A549 (cell line): ENCODE measurements at regions not wholly inside any gene's neighbourhood (a gene's known extent, or its start where the extent isn't known, plus 50 kb on each side); places are given as distances from the start of the nearest gene placed in this dataset.

Source experiments
- CHD4 ChIP-seq: fragments of 200-600 bp; sonication (generic); IDR thresholded peaks from 2 replicates; pipeline ENCODE4 v1.6.1; 2016; ENCODE audit warnings: antibody characterized with exemption, mild to moderate bottlenecking, borderline replicate concordance
- CTCF ChIP-seq: fragments of >200 bp; sonication (Bioruptor Twin); formaldehyde crosslinking; IDR thresholded peaks from 3 replicates; pipeline ENCODE4 v1.5.1; 2016
- HMGXB4 ChIP-seq: fragments of 250-450 bp; sonication (Bioruptor Pico); IDR thresholded peaks from 2 replicates; pipeline ENCODE4 v1.5.0; 2021; ENCODE audit warnings: mild to moderate bottlenecking, moderate library complexity, borderline replicate concordance
- MAZ ChIP-seq: fragments of 150-350 bp; IDR thresholded peaks from 2 replicates; pipeline ENCODE4 v1.6.1; 2014; ENCODE audit warnings: antibody characterized with exemption, low read depth, low read length, borderline replicate concordance
- MYC ChIP-seq: IDR thresholded peaks from 2 replicates; pipeline ENCODE4 v1.6.1; 2012; ENCODE audit warnings: mild to moderate bottlenecking, inconsistent platforms, low read length, improper control_type of control experiment, borderline replicate concordance
- POLR2A ChIP-seq: IDR thresholded peaks from 2 replicates; pipeline ENCODE4 v1.6.1; 2012; ENCODE audit warnings: mild to moderate bottlenecking, low read length
- REST ChIP-seq: fragments of 200-600 bp; sonication (generic); IDR thresholded peaks from 2 replicates; pipeline ENCODE4 v1.6.1; 2016; ENCODE audit warnings: antibody characterized with exemption, mild to moderate bottlenecking, moderate library complexity

DNA sequence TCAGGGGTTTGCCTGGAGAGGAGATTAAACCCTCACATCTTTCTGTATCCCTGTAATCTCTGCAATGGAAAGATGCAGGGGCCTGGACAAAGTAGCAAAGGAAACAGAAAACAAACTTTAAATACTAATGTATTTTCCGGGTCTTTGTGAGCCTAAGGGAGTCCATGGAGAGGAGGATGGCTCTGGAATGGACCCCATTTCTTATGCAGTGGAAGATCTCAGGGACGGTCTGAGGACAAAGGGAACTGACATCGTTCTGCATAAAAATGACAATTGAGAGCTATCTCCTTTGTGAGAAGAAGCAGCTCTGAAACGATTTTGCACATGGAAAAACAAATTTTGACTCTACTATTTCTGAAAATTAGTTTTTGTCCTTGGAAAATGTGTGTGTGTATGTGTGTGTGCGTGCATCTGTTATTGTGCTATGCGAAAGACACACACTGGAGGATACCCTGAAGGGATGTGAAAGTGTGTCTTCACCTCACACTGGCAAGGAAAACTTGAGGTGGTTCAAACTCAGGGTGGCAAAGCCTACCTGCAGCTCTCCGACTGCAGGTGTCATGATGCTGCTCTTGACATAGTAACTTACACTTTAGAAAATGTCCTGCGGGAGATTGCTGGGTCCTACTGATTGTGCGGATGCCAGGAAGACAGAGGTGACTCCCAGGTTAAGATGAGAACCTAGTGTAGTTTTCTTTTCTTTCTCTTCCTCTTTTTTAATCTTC lies 126.4 kb upstream of the JADE1 start:
- TF ChIP-seq POLR2A (no peak), HMGXB4 (CRISPR knock-in tag) (no peak), CTCF (no peak), CHD4 (no peak), REST (no peak), MYC (no peak), MAZ (no peak)
